NCI-H774 (cell line): ENCODE measurements at regions not wholly inside any gene's neighbourhood (a gene's known extent, or its start where the extent isn't known, plus 50 kb on each side); places are given as distances from the start of the nearest gene placed in this dataset.

Source experiments
- DNase-seq: peaks from one replicate; lab custom pipeline; 2025; lab: John Stamatoyannopoulos, UW

GRCh38 chr16:85311741-85312140 lies 199.5 kb upstream of the CIBAR2 start:
- no peak for DNase-seq

- no peak for DNase-seq
These were observed 199.9 kb upstream of the CIBAR2 start for GRCh38 chr16:85312174-85312573.

- no peak for DNase-seq
These were observed 200.6 kb upstream of the CIBAR2 start for GRCh38 chr16:85312642-85313525.

- DNase-seq = no peak
These were observed 201.4 kb upstream of the CIBAR2 start for GRCh38 chr16:85313526-85314301.

GRCh38 chr16:85314512-85314971 lies 202.3 kb upstream of the CIBAR2 start:
- no peak for DNase-seq

GRCh38 chr16:85315866-85316265 lies 203.6 kb upstream of the CIBAR2 start:
- DNase-seq = no peak

- DNase-seq = peak; percentile 12
These were observed 204.1 kb upstream of the CIBAR2 start for GRCh38 chr16:85316321-85316919.

- DNase-seq = no peak
These were observed 204.7 kb upstream of the CIBAR2 start for GRCh38 chr16:85316944-85317343.

- DNase-seq = no peak
These were observed 205.4 kb upstream of the CIBAR2 start for GRCh38 chr16:85317704-85318103.

GRCh38 chr16:85319208-85319983 lies 207.1 kb upstream of the CIBAR2 start:
- DNase-seq = no peak

GRCh38 chr16:85319984-85320440 lies 207.7 kb upstream of the CIBAR2 start:
- DNase-seq = no peak

GRCh38 chr16:85320677-85321385 lies 208.6 kb upstream of the CIBAR2 start:
- no peak for DNase-seq

GRCh38 chr16:85321509-85322271 lies 209.4 kb upstream of the CIBAR2 start:
- no peak for DNase-seq

- DNase-seq = no peak
These were observed 211.1 kb upstream of the CIBAR2 start for GRCh38 chr16:85323230-85323960.

GRCh38 chr16:85323961-85324253 lies 211.6 kb upstream of the CIBAR2 start:
- no peak for DNase-seq

- DNase-seq = no peak
These were observed 212.2 kb upstream of the CIBAR2 start for GRCh38 chr16:85324488-85324887.

GRCh38 chr16:85326113-85326793 lies 214.0 kb upstream of the CIBAR2 start:
- no peak for DNase-seq

- no peak for DNase-seq
These were observed 214.5 kb upstream of the CIBAR2 start for GRCh38 chr16:85326794-85327181.
